ENCODE measurements at regions not wholly inside any gene's neighbourhood (a gene's known extent, or its start where the extent isn't known, plus 50 kb on each side); places are given as distances from the start of the nearest gene placed in this dataset.

- no peak overlapping the region for H3K4me3 ChIP-seq
- TF ChIP-seq CTCF (IDR thresholded peaks at IDR 0.05) (no peak), POLR2A (IDR thresholded peaks at IDR 0.05) (no peak)
- no peaks in the 10 kb centered on the region for H3K36me3 ChIP-seq (replicated peaks in 1 of 2)
- no peak overlapping the region for H3K27ac ChIP-seq
- 56 to 66% (median 61%) methylated on average over 13 to 15 of the region's 15 CpGs for WGBS, 4 donors
- DNase-seq: no peak
- intact Hi-C loops (cut with DNase I): no loop called here
- H3K27me3 ChIP-seq: no peaks in the 10 kb centered on the region
- no peaks in the 10 kb centered on the region for H3K9me3 ChIP-seq (replicated peaks in 1 of 3)
- no peaks in the 10 kb centered on the region for H3K4me1 ChIP-seq (replicated peaks in 1 of 2)
Measured at GRCh38 chr22:49099496-49100124, 728.1 kb downstream of the BRD1 start.

GRCh38 chr22:49099089-49099488 lies 728.6 kb downstream of the BRD1 start:
- 84 to 89% (median 87%) methylated on average over 14 of the region's 14 CpGs for WGBS, 4 donors
- intact Hi-C loops (cut with DNase I): no loop called here
- TF ChIP-seq POLR2A (IDR thresholded peaks at IDR 0.05) (no peak), CTCF (IDR thresholded peaks at IDR 0.05) (no peak)
- Histone ChIP-seq H3K27me3 (no peaks in the 10 kb centered on the region), H3K4me1 (replicated peaks in 1 of 2) (no peaks in the 10 kb centered on the region), H3K4me3 (no peak overlapping the region), H3K9me3 (replicated peaks in 1 of 3) (no peaks in the 10 kb centered on the region), H3K27ac (no peak overlapping the region), H3K36me3 (replicated peaks in 1 of 2) (no peaks in the 10 kb centered on the region)
- DNase-seq: no peak

- H3K27me3 ChIP-seq: no peaks in the 10 kb centered on the region
- H3K27ac ChIP-seq: no peak overlapping the region
- no peaks in the 10 kb centered on the region for H3K9me3 ChIP-seq (replicated peaks in 1 of 3)
- intact Hi-C loops (cut with DNase I): no loop called here
- H3K36me3 ChIP-seq (replicated peaks in 1 of 2): no peaks in the 10 kb centered on the region
- no peak for TF ChIP-seq POLR2A (IDR thresholded peaks at IDR 0.05)
- TF ChIP-seq CTCF (IDR thresholded peaks at IDR 0.05): no peak
- WGBS, 4 donors: 74 to 82% (median 81%) methylated on average over 8 to 10 of the region's 10 CpGs
- DNase-seq: no peak
- no peak overlapping the region for H3K4me3 ChIP-seq
- no peaks in the 10 kb centered on the region for H3K4me1 ChIP-seq (replicated peaks in 1 of 2)
Measured at GRCh38 chr22:49097966-49098365, 729.7 kb downstream of the BRD1 start.

GRCh38 chr22:49097171-49097925 lies 730.3 kb downstream of the BRD1 start:
- no peaks in the 10 kb centered on the region for H3K36me3 ChIP-seq (replicated peaks in 1 of 2)
- intact Hi-C loops (cut with DNase I): no loop called here
- H3K27ac ChIP-seq: no peak overlapping the region
- H3K9me3 ChIP-seq (replicated peaks in 1 of 3): no peaks in the 10 kb centered on the region
- WGBS, 4 donors: 83 to 88% (median 87%) methylated on average over 16 to 20 of the region's 20 CpGs
- H3K4me1 ChIP-seq (replicated peaks in 1 of 2): no peaks in the 10 kb centered on the region
- no peaks in the 10 kb centered on the region for H3K27me3 ChIP-seq
- H3K4me3 ChIP-seq: no peak overlapping the region
- TF ChIP-seq CTCF (IDR thresholded peaks at IDR 0.05): no peak
- no peak for TF ChIP-seq POLR2A (IDR thresholded peaks at IDR 0.05)
- DNase-seq: no peak

Measured in adrenal gland (tissue), 9 donors.